Mucosa of descending colon (tissue), 3 donors: ENCODE measurements at regions not wholly inside any gene's neighbourhood (a gene's known extent, or its start where the extent isn't known, plus 50 kb on each side); places are given as distances from the start of the nearest gene placed in this dataset.

ENCODE experiments used
- ATAC-seq: fragments of 200-7000 bp; cut with Tn5 transposase; one replicate; pipeline ENCODE4 v1.9.1; 2020; ENCODE audit warnings: mild to moderate bottlenecking, moderate library complexity
- DNase-seq, 3 donors: peaks; one replicate each; pipeline ENCODE4 v3.0.0-alpha.2; 2020
- H3K36me3 ChIP-seq: fragments of 200-600 bp; one replicate; pipeline ENCODE4 v1.8.0; 2021; ENCODE audit warnings: low read depth, mild to moderate bottlenecking
- H3K4me1 ChIP-seq: fragments of 200-600 bp; one replicate; pipeline ENCODE4 v1.8.0; 2021; ENCODE audit warnings: low read depth, mild to moderate bottlenecking
- H3K4me3 ChIP-seq: fragments of 200-600 bp; one replicate; pipeline ENCODE4 v1.8.0; 2021; ENCODE audit warnings: mild to moderate bottlenecking
- H3K9me3 ChIP-seq: fragments of 200-600 bp; one replicate; pipeline ENCODE4 v1.8.0; 2021; ENCODE audit warnings: mild to moderate bottlenecking
- CTCF ChIP-seq: fragments of 200-600 bp; IDR thresholded peaks from one replicate; pipeline ENCODE4 v1.8.0; 2022; ENCODE audit warnings: antibody characterized with exemption, mild to moderate bottlenecking
- intact Hi-C, 2 donors: fragments of 100-400 bp; cut with DNase I in 1 of 2; cut with micrococcal nuclease in 1 of 2; formaldehyde crosslinking; loops; one replicate each; pipeline versions ENCODE4 v1.11.0 to v1.11.1; 2022; cut with DNase I, micrococcal nuclease
- donor health status: DM: no; HTN: no; CAD: no; lungs with moderate emphysema.
- donor health status: DM: no; HTN: no; CAD: no.
- donor health status: DM: no; HTN: yes; CAD: no.

- H3K9me3 ChIP-seq = no peaks in the 10 kb centered on the region
- H3K4me3 ChIP-seq = no peak overlapping the region
- DNase-seq (no peak), ATAC-seq (peak; percentile 30)
- H3K4me1 ChIP-seq = no peaks in the 10 kb centered on the region
- no peak for TF ChIP-seq CTCF
- intact Hi-C loops = no loop called here
- no peaks in the 10 kb centered on the region for H3K36me3 ChIP-seq
Observed at GRCh38 chr5:68359699-68360098, 144.1 kb downstream of the PIK3R1 start.

- no peaks in the 10 kb centered on the region for H3K9me3 ChIP-seq
- no peak overlapping the region for H3K4me3 ChIP-seq
- DNase-seq (no peak), ATAC-seq (no peak)
- intact Hi-C loops = no loop called here
- H3K4me1 ChIP-seq = no peaks in the 10 kb centered on the region
- H3K36me3 ChIP-seq = no peaks in the 10 kb centered on the region
- no peak for TF ChIP-seq CTCF
Observed at GRCh38 chr5:68362331-68362730, 146.8 kb downstream of the PIK3R1 start.

DNA sequence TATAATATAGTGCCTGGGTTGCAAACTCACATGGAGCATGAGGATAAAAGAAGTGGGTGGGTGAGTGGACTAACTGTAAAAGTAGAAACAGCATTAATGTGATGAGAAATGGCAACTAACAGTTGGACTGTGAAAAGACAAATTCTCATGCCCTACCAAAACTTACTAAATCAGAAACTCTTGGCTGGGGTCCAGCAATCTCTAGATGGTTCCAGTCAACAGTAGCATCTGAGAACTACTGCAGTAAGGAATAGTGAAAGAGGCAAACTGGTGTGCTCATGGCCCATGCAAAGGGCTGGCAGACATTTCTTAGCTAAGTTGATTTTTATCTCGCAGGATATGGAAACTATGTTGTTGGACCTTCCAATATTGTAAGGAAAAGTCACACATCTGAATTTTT is 150.3 kb downstream of the PIK3R1 start:
- intact Hi-C loops = no loop called here
- Histone ChIP-seq H3K4me3 (no peak overlapping the region), H3K36me3 (no peaks in the 10 kb centered on the region), H3K9me3 (no peaks in the 10 kb centered on the region), H3K4me1 (no peaks in the 10 kb centered on the region)
- no peak for DNase-seq
- ATAC-seq = no peak
- TF ChIP-seq CTCF = no peak

GRCh38 chr5:68367287-68367686 is 151.7 kb downstream of the PIK3R1 start:
- H3K36me3 ChIP-seq = no peaks in the 10 kb centered on the region
- no peak for TF ChIP-seq CTCF
- no peak overlapping the region for H3K4me3 ChIP-seq
- no peak for DNase-seq
- intact Hi-C loops = no loop called here
- no peaks in the 10 kb centered on the region for H3K9me3 ChIP-seq
- H3K4me1 ChIP-seq = no peaks in the 10 kb centered on the region
- no peak for ATAC-seq

DNA sequence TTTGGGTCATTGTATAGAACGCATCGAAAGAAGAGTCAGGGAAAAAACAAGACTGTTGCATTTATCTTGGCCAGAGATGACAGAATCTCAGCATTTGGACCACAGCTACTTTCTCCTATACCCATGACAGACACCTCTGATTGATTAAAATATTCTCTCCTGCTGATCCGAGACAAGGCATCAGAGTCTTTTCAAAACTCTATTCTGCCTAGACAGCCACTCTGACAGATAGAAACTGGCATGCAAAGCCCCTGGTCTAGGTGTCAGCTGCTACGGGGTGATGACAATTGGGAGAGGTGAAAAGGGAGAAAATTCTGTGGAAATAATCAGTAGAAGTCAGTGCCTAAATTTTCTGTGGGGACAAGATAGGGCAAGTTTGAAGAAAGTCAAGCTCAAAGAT is 152.2 kb downstream of the PIK3R1 start:
- intact Hi-C loops = no loop called here
- Histone ChIP-seq H3K9me3 (no peaks in the 10 kb centered on the region), H3K4me3 (no peak overlapping the region), H3K36me3 (no peaks in the 10 kb centered on the region), H3K4me1 (no peaks in the 10 kb centered on the region)
- DNase-seq (no peak), ATAC-seq (no peak)
- TF ChIP-seq CTCF = no peak

DNA sequence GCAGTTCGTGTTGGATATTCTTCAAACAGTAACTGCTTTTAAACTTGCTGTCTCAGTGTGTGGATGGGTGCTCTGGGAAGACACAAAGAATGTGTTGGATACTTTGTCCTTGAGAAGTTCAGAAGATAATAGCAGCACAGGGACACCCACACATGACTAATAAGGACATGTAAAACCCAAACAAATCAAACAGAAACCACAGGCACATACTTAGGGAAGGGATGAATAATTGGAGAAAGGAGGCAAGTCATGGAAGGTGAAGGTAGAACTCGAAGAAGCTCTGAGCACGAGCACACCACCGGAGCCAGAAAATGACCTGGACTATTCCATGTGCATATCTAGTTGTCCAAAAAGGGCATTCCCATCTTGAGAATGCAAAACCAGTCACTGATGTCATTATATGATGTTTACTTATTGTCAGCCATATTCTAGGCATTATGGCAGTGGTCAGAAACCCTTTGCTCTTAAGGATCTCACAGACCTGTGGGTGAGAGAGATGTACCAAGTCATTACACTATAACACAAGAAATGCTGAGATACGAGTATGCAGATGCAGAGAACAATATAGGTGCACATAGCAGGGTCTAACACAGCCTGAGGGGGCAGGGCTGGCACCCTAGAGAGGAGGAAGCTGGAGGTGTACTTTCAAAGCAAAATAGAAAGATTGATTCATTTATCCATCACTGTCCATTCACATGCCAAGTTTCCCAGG is 152.9 kb downstream of the PIK3R1 start:
- Histone ChIP-seq H3K4me1 (no peaks in the 10 kb centered on the region), H3K36me3 (no peaks in the 10 kb centered on the region), H3K4me3 (no peak overlapping the region), H3K9me3 (no peaks in the 10 kb centered on the region)
- DNase-seq = no peak
- ATAC-seq = no peak
- no peak for TF ChIP-seq CTCF
- intact Hi-C loops = no loop called here
